ENCODE measurements at regions not wholly inside any gene's neighbourhood (a gene's known extent, or its start where the extent isn't known, plus 50 kb on each side); places are given as distances from the start of the nearest gene placed in this dataset.

- Histone ChIP-seq H3K4me3 (ENCODE audit: low read length) (no peak overlapping the region), H3K9ac (ENCODE audit: extremely low read depth, low read length, poor library complexity, severe bottlenecking) (no peak overlapping the region), H3K4me1 (ENCODE audit: control insufficient read depth, insufficient read depth, low read length) (no peaks in the 10 kb centered on the region), H3K9me3 (ENCODE audit: control insufficient read depth, low read length) (peaks cover 14% of the 10 kb centered on the region), H3K27ac (ENCODE audit: low read depth, low read length) (no peak overlapping the region), H3K36me3 (ENCODE audit: control insufficient read depth, insufficient read depth, low read length) (no peaks in the 10 kb centered on the region), H3K27me3 (ENCODE audit: control insufficient read depth, insufficient read depth, low read length, poor library complexity, severe bottlenecking) (peaks cover 28% of the 10 kb centered on the region)
- Mint-ChIP-seq H3K9me3 (peaks cover 35% of the 10 kb centered on the region), H3K36me3 (ENCODE audit: low read depth) (peaks cover under 1% of the 10 kb centered on the region), H3K27ac (no peak overlapping the region), H3K4me3 (no peak overlapping the region), H3K27me3 (ENCODE audit: insufficient read depth) (peaks cover 46% of the 10 kb centered on the region), H3K4me1 (peaks cover 2% of the 10 kb centered on the region)
- no peak for TF ChIP-seq CTCF (conservative IDR thresholded peaks at IDR 0.05)
- WGBS, 2 experiments (ENCODE audit: insufficient coverage in 1 of 2, insufficient read length in 1 of 2): 88 to 94% methylated on average over 10 of the region's 10 CpGs
- DNase-seq: no peak
Observed at GRCh38 chr7:157080111-157080730, 58.5 kb upstream of the UBE3C start.

GRCh38 chr7:157086508-157087187 is 52.1 kb upstream of the UBE3C start:
- no peak overlapping the region for H3K27ac Mint-ChIP-seq
- H3K27me3 Mint-ChIP-seq (ENCODE audit: insufficient read depth): peaks cover 15% of the 10 kb centered on the region
- Histone ChIP-seq H3K4me1 (ENCODE audit: control insufficient read depth, insufficient read depth, low read length) (no peaks in the 10 kb centered on the region), H3K27ac (ENCODE audit: low read depth, low read length) (no peak overlapping the region), H3K4me3 (ENCODE audit: low read length) (no peak overlapping the region), H3K27me3 (ENCODE audit: control insufficient read depth, insufficient read depth, low read length, poor library complexity, severe bottlenecking) (no peaks in the 10 kb centered on the region), H3K9me3 (ENCODE audit: control insufficient read depth, low read length) (peaks cover 14% of the 10 kb centered on the region), H3K36me3 (ENCODE audit: control insufficient read depth, insufficient read depth, low read length) (no peaks in the 10 kb centered on the region), H3K9ac (ENCODE audit: extremely low read depth, low read length, poor library complexity, severe bottlenecking) (no peak overlapping the region)
- WGBS, 2 experiments (ENCODE audit: insufficient coverage in 1 of 2, insufficient read length in 1 of 2): 85 to 89% methylated on average over 5 to 9 of the region's 9 CpGs
- no peak for TF ChIP-seq CTCF (conservative IDR thresholded peaks at IDR 0.05)
- H3K4me3 Mint-ChIP-seq: no peak overlapping the region
- H3K36me3 Mint-ChIP-seq (ENCODE audit: low read depth): peaks cover 2% of the 10 kb centered on the region
- no peak for DNase-seq
- no peaks in the 10 kb centered on the region for H3K4me1 Mint-ChIP-seq
- H3K9me3 Mint-ChIP-seq: peaks cover 38% of the 10 kb centered on the region

GRCh38 chr7:157087646-157088045 is 51.1 kb upstream of the UBE3C start:
- H3K36me3 ChIP-seq (ENCODE audit: control insufficient read depth, insufficient read depth, low read length): no peaks in the 10 kb centered on the region
- Mint-ChIP-seq H3K9me3 (peaks cover 41% of the 10 kb centered on the region), H3K27ac (no peak overlapping the region), H3K4me3 (no peak overlapping the region), H3K27me3 (ENCODE audit: insufficient read depth) (peaks cover 19% of the 10 kb centered on the region), H3K4me1 (no peaks in the 10 kb centered on the region), H3K36me3 (ENCODE audit: low read depth) (peaks cover 2% of the 10 kb centered on the region)
- H3K4me3 ChIP-seq (ENCODE audit: low read length): no peak overlapping the region
- TF ChIP-seq CTCF (conservative IDR thresholded peaks at IDR 0.05): no peak
- no peak for DNase-seq
- H3K27ac ChIP-seq (ENCODE audit: low read depth, low read length): no peak overlapping the region
- no peaks in the 10 kb centered on the region for H3K4me1 ChIP-seq (ENCODE audit: control insufficient read depth, insufficient read depth, low read length)
- WGBS, 2 experiments (ENCODE audit: insufficient coverage in 1 of 2, insufficient read length in 1 of 2): 92 to 96% methylated on average over 23 to 24 of the region's 24 CpGs
- no peak overlapping the region for H3K9ac ChIP-seq (ENCODE audit: extremely low read depth, low read length, poor library complexity, severe bottlenecking)
- H3K9me3 ChIP-seq (ENCODE audit: control insufficient read depth, low read length): peaks cover 14% of the 10 kb centered on the region
- no peaks in the 10 kb centered on the region for H3K27me3 ChIP-seq (ENCODE audit: control insufficient read depth, insufficient read depth, low read length, poor library complexity, severe bottlenecking)
